Hepatocyte (in vitro differentiated cells): ENCODE measurements at regions not wholly inside any gene's neighbourhood (a gene's known extent, or its start where the extent isn't known, plus 50 kb on each side); places are given as distances from the start of the nearest gene placed in this dataset.

ENCODE experiments used
- EZH2 ChIP-seq: fragments of 200-600 bp; sonication (generic); IDR thresholded peaks from 2 replicates; pipeline ENCODE4 v1.6.1; 2016; ENCODE audit warnings: antibody characterized with exemption, mild to moderate bottlenecking, borderline replicate concordance
- EZH2phosphoT487 ChIP-seq: fragments of 200-600 bp; sonication (generic); IDR thresholded peaks from one replicate; pipeline ENCODE4 v1.6.1; 2018; ENCODE audit warnings: antibody characterized with exemption, mild to moderate bottlenecking, low read depth, moderate library complexity; ENCODE audit not compliant: unreplicated experiment, severe bottlenecking
- TF ChIP-seq, protein P1 (sequence below): fragments of 200-600 bp; sonication (generic); IDR thresholded peaks from 2 replicates; pipeline ENCODE4 v1.5.1; 2016; ENCODE audit warnings: antibody characterized with exemption, mild to moderate bottlenecking; ENCODE audit not compliant: poor library complexity

DNA sequence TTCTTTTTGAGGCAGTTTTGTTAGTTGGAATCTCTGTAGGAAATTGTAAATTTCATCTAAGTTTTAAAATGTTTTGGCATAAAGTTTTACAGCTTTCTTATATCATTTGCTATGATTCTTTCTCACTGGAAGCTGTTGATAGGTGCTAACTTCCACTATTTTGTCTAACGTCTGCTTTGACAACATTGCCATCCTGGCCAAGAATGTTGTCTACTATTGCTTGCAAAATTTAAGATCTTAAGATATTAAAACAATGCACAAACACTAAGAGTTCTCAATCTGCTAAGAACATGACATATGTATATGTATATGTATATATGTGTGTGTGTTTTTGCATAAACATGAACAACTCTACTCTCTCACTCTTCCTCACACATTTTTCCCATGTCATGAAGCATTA is 64.1 kb upstream of the MDGA2 start:
- no peak for TF ChIP-seq EZH2
- TF ChIP-seq, protein P1, sequence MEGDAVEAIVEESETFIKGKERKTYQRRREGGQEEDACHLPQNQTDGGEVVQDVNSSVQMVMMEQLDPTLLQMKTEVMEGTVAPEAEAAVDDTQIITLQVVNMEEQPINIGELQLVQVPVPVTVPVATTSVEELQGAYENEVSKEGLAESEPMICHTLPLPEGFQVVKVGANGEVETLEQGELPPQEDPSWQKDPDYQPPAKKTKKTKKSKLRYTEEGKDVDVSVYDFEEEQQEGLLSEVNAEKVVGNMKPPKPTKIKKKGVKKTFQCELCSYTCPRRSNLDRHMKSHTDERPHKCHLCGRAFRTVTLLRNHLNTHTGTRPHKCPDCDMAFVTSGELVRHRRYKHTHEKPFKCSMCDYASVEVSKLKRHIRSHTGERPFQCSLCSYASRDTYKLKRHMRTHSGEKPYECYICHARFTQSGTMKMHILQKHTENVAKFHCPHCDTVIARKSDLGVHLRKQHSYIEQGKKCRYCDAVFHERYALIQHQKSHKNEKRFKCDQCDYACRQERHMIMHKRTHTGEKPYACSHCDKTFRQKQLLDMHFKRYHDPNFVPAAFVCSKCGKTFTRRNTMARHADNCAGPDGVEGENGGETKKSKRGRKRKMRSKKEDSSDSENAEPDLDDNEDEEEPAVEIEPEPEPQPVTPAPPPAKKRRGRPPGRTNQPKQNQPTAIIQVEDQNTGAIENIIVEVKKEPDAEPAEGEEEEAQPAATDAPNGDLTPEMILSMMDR: no peak
- no peak for TF ChIP-seq EZH2phosphoT487
